K562 (cell line): ENCODE measurements at regions not wholly inside any gene's neighbourhood (a gene's known extent, or its start where the extent isn't known, plus 50 kb on each side); places are given as distances from the start of the nearest gene placed in this dataset.

Experiments used
- ATAC-seq: fragments of 200-7000 bp; cut with Tn5 transposase; 3 replicates; pipeline ENCODE4 v1.9.1; 2020; ENCODE audit warnings: moderate library complexity
- BruUV-seq: library from RNA; stranded (reverse); fragments of 400-500 nt; replicated peaks from 2 replicates; lab custom pipeline; 2021; lab: Mats Ljungman, UMichigan
- CTCF ChIA-PET: fragments of 300-600 bp; formaldehyde crosslinking; extraction: SDS; loops from one replicate; lab custom pipeline; 2021; ENCODE audit warnings: low intra/inter-chr PET ratio; lab: Yijun Ruan, JAX
- POLR2A ChIA-PET: fragments of 300-600, 350-650 bp; sonication (Branson Sonifier 250); formaldehyde crosslinking; extraction: SDS; loops from one replicate; lab custom pipeline; 2021; ENCODE audit warnings: antibody characterized with exemption, inconsistent platforms; lab: Yijun Ruan, JAX
- DNase-seq, 4 experiments: peaks; one replicate each; pipeline versions ENCODE4 v3.0.0 to v3.0.0-alpha.2; 2011 to 2018; ENCODE audit warnings: low spot score in 3 of 4, mixed read lengths in 3 of 4; ENCODE audit errors: extremely low read depth in 1 of 4
- FAIRE-seq: peaks from 2 replicates; lab custom pipeline; 2011; peaks lifted over from hg19 to GRCh38; lab: Jason Lieb, UNC
- H2AFZ ChIP-seq: 2 replicates; pipeline ENCODE4 v1.6.0; 2011; ENCODE audit warnings: low read depth, low read length, control low read depth, inconsistent platforms
- H3K27ac ChIP-seq: fragments of 200-600 bp; 3 replicates; pipeline ENCODE4 v1.8.0; 2011; ENCODE audit warnings: low read depth, mild to moderate bottlenecking, control low read depth, inconsistent platforms, low read length, moderate library complexity, mixed read lengths; ENCODE audit errors: extremely low read depth
- H3K27me3 ChIP-seq, 2 experiments: fragments of 300-600 bp in 1 of 2; 2 replicates in 1 of 2; 3 replicates in 1 of 2; pipeline versions ENCODE4 v1.6.0 to v1.8.0; 2011; ENCODE audit warnings: inconsistent platforms in 2 of 2, low read length in 2 of 2, mild to moderate bottlenecking in 1 of 2, mixed read lengths in 1 of 2, moderate library complexity in 1 of 2; ENCODE audit not compliant: control insufficient read depth in 2 of 2, insufficient read depth in 2 of 2
- H3K36me3 ChIP-seq: fragments of 300-600 bp; 3 replicates; pipeline ENCODE4 v1.8.0; 2011; ENCODE audit warnings: mild to moderate bottlenecking, low read length, inconsistent platforms; ENCODE audit not compliant: control insufficient read depth, insufficient read depth
- H3K4me1 ChIP-seq, 2 experiments: fragments of 200-600 bp in 1 of 2; replicated peaks in 1 of 2; 2 replicates in 1 of 2; 3 replicates in 1 of 2; pipeline versions ENCODE4 v1.5.1 to v1.8.0; 2011; ENCODE audit warnings: inconsistent platforms in 2 of 2, low read length in 2 of 2, mild to moderate bottlenecking in 1 of 2, mixed read lengths in 1 of 2, moderate library complexity in 1 of 2; ENCODE audit not compliant: control insufficient read depth in 2 of 2, insufficient read depth in 2 of 2
- H3K4me2 ChIP-seq: 2 replicates; pipeline ENCODE4 v1.6.1; 2011; ENCODE audit warnings: low read length, control low read depth, inconsistent platforms, mixed read lengths; ENCODE audit not compliant: insufficient read depth
- H3K4me3 ChIP-seq: fragments of 200-600 bp; sonication (generic), shearing (Covaris generic); 2 replicates; pipeline ENCODE4 v1.5.1; 2016; ENCODE audit warnings: control low read depth, inconsistent platforms
- H3K79me2 ChIP-seq: fragments of 200-600 bp; 3 replicates; pipeline ENCODE4 v1.8.0; 2011; ENCODE audit warnings: low read length, inconsistent platforms; ENCODE audit not compliant: control insufficient read depth, insufficient read depth
- H3K9ac ChIP-seq, 2 experiments: 2 replicates each; pipeline versions ENCODE4 v1.6.0 to v1.6.1; 2011; ENCODE audit warnings: low read depth in 2 of 2, low read length in 2 of 2, control low read depth in 1 of 2, inconsistent platforms in 1 of 2, mild to moderate bottlenecking in 1 of 2, mixed read lengths in 1 of 2; ENCODE audit not compliant: insufficient read depth in 1 of 2
- H3K9me1 ChIP-seq: one replicate; pipeline ENCODE4 v1.6.0; 2011; ENCODE audit warnings: inconsistent platforms, mild to moderate bottlenecking, low read length, moderate library complexity; ENCODE audit not compliant: control insufficient read depth, insufficient read depth
- H3K9me3 ChIP-seq: replicated peaks from 2 replicates; pipeline ENCODE4 v1.5.1; 2011; ENCODE audit warnings: low read depth, low read length, inconsistent platforms; ENCODE audit not compliant: control insufficient read depth, insufficient read depth
- H4K20me1 ChIP-seq: replicated peaks from 2 replicates; pipeline ENCODE4 v1.6.1; 2011; ENCODE audit warnings: low read length, inconsistent platforms, mixed read lengths; ENCODE audit not compliant: control insufficient read depth, insufficient read depth
- CC2D1A ChIP-seq: fragments of 450-650 bp; IDR thresholded peaks from 2 replicates; pipeline ENCODE4 v1.6.1; 2017; ENCODE audit warnings: mild to moderate bottlenecking
- CXXC5 ChIP-seq: fragments of 250-450 bp; sonication (Bioruptor Pico); IDR thresholded peaks from 2 replicates; pipeline ENCODE4 v1.8.0; 2022; ENCODE audit warnings: inconsistent platforms, mild to moderate bottlenecking, moderate library complexity
- ELF2 ChIP-seq: fragments of 250-450 bp; sonication (Bioruptor Pico); IDR thresholded peaks from 2 replicates; pipeline ENCODE4 v1.5.0; 2021; ENCODE audit warnings: mild to moderate bottlenecking
- FOXA3 ChIP-seq, 2 experiments: fragments of 450-650 bp in 1 of 2; sonication (generic) in 1 of 2; formaldehyde crosslinking; IDR thresholded peaks in 1 of 2; conservative IDR thresholded peaks in 1 of 2; 2 replicates each; pipeline versions ENCODE4 v1.4.0 to v1.8.0; 2020 to 2022; ENCODE audit warnings: mild to moderate bottlenecking in 2 of 2, missing genetic modification reagents in 1 of 2
- L3MBTL2 ChIP-seq: fragments of 450-650 bp; IDR thresholded peaks from 2 replicates; pipeline ENCODE4 v1.6.1; 2016; ENCODE audit warnings: mild to moderate bottlenecking, moderate library complexity
- MAFF ChIP-seq: IDR thresholded peaks from 2 replicates; pipeline ENCODE4 v1.6.1; 2012; ENCODE audit warnings: low read length, improper control_type of control experiment
- MYNN ChIP-seq, 2 experiments: sonication (generic); formaldehyde crosslinking in 1 of 2; IDR thresholded peaks; 2 replicates each; pipeline versions ENCODE4 v1.5.0 to v1.6.1; 2016 to 2020; ENCODE audit warnings: antibody characterized with exemption in 1 of 2, missing genetic modification reagents in 1 of 2
- NCOR1 ChIP-seq: fragments of 450-650 bp; IDR thresholded peaks from 2 replicates; pipeline ENCODE4 v1.6.1; 2016; ENCODE audit warnings: mild to moderate bottlenecking, moderate library complexity
- NR3C1 ChIP-seq: sonication (generic); formaldehyde crosslinking; IDR thresholded peaks from 2 replicates; pipeline ENCODE4 v1.8.1; 2022; ENCODE audit warnings: missing genetic modification reagents
- PRPF4 ChIP-seq: fragments of 200-400 bp; formaldehyde crosslinking; IDR thresholded peaks from one replicate; pipeline ENCODE4 v1.6.1; 2017; ENCODE audit warnings: low read length, low read depth, mild to moderate bottlenecking; ENCODE audit not compliant: insufficient read depth, poor library complexity, severe bottlenecking
- TRIM28 ChIP-seq: fragments of 450-650 bp; IDR thresholded peaks from 2 replicates; pipeline ENCODE4 v1.6.1; 2017
- XRCC4 ChIP-seq: IDR thresholded peaks from one replicate; pipeline ENCODE4 v1.6.1; 2011; ENCODE audit not compliant: insufficient read depth, insufficient read length; ENCODE audit errors: extremely low read depth
- ZNF124 ChIP-seq: sonication (generic); formaldehyde crosslinking; IDR thresholded peaks from 2 replicates; pipeline ENCODE4 v1.8.1; 2022; ENCODE audit warnings: missing genetic modification reagents
- ZNF584 ChIP-seq: fragments of 200-800 bp; sonication (Bioruptor generic); IDR thresholded peaks from 2 replicates; pipeline ENCODE4 v1.6.1; 2016; ENCODE audit warnings: low read depth, mild to moderate bottlenecking, missing genetic modification characterization, missing compliant biosample characterization
- WGBS: fragments of 100-300 bp; shearing (Covaris generic); methylation state at CpG from one replicate; pipeline ENCODE4 v1.1.6; 2016; ENCODE audit warnings: low coverage, mixed read lengths; ENCODE audit not compliant: insufficient coverage; ENCODE audit errors: missing lambda C conversion rate; 5-methylcytosine and 5-hydroxymethylcytosine counted together
- in situ Hi-C: fragments of 300-500 bp; cut with MboI; formaldehyde crosslinking; loops from 4 replicates; pipeline ENCODE4 v1.15.0; 2018; ENCODE audit warnings: inconsistent platforms, mixed read lengths
- intact Hi-C: fragments of 100-400 bp; cut with micrococcal nuclease; formaldehyde crosslinking; loops from 2 replicates; pipeline ENCODE4 v1.14.2; 2022
- TF ChIP-seq, protein P1 (sequence below): fragments of 450-650 bp; formaldehyde crosslinking; IDR thresholded peaks from 2 replicates; pipeline ENCODE4 v1.4.0; 2020; ENCODE audit warnings: mild to moderate bottlenecking, moderate library complexity
- TF ChIP-seq, protein P2 (sequence below): fragments of 250-450 bp; sonication (Bioruptor Pico); IDR thresholded peaks from 2 replicates; pipeline ENCODE4 v1.8.0; 2021; ENCODE audit warnings: borderline replicate concordance, mild to moderate bottlenecking, moderate library complexity; ENCODE audit not compliant: poor library complexity, severe bottlenecking

DNA sequence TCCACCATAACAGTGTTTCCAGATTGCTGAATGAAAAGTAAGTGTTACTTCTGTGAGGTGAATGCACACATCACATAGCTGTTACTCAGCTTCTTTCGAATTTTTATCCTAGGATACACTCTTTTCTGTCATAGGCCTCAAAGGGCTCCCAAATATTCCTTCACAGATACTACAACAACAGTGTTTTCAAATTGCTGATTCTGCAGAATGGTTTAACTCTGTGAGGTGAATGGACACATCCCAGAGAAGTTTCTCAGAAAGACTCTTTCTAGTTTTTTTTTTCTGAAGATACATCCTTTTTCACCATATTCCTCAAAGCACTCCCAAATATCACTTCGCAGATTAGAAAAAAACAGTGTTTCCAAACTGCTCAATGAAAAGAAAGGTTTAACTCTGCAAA, 221.1 kb downstream of the OR4A5 start:
- no peak overlapping the region for H3K27ac ChIP-seq
- no peaks in the 10 kb centered on the region for H4K20me1 ChIP-seq
- no TSS peak for BruUV-seq
- FAIRE-seq (no peak), ATAC-seq (no peak), DNase-seq (no peak)
- H3K4me2 ChIP-seq = no peak overlapping the region
- H2AFZ ChIP-seq = no peak overlapping the region
- H3K9me3 ChIP-seq = no peaks in the 10 kb centered on the region
- H3K36me3 ChIP-seq = no peaks in the 10 kb centered on the region
- intact Hi-C loops = no loop called here
- H3K9me1 ChIP-seq = no peaks in the 10 kb centered on the region
- no peaks in the 10 kb centered on the region for H3K79me2 ChIP-seq
- H3K27me3 ChIP-seq = no peaks in the 10 kb centered on the region
- H3K4me3 ChIP-seq = no peak overlapping the region
- 15% methylated on average over 2 of the region's 2 CpGs for WGBS
- TF ChIP-seq MAFF (peak; percentile 15; the same call in 1 of the 2 replicates), ZNF584 (CRISPR knock-in tag) (no peak), NCOR1 (no peak)
- in situ Hi-C loops = no loop called here
- H3K4me1 ChIP-seq = no peaks in the 10 kb centered on the region
- POLR2A ChIA-PET = no interaction called here
- CTCF ChIA-PET = no interaction called here
- H3K9ac ChIP-seq = no peak overlapping the region

DNA sequence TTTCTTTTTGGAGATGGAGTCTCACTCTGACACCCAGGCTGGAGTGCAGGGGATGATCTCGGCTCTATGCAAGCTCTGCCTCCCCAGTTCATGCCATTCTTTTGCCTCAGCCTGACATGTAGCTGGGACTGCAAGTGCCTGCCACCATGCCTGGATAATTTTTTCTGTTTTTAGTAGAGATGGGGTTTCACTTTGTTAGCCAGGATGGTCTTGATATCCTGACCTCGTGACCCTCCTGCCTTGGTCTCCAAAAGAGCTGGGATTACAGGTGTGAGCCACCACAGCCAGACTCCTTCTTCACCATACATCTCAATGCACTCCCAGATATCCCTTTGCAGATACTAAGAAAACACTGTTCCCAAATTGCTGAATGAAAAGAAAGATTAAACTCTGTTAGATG, 224.3 kb downstream of the OR4A5 start:
- 5% methylated on average over 2 of the region's 2 CpGs for WGBS
- BruUV-seq = no TSS peak

More for the DNA sequence above, 224.3 kb downstream of the OR4A5 start:
- in situ Hi-C loops = no loop called here
- ATAC-seq (no peak), FAIRE-seq (no peak), DNase-seq (no peak)
- H3K9me1 ChIP-seq = no peaks in the 10 kb centered on the region
- H3K36me3 ChIP-seq = no peaks in the 10 kb centered on the region
- no peaks in the 10 kb centered on the region for H3K79me2 ChIP-seq
- H3K9ac ChIP-seq = no peak overlapping the region
- TF ChIP-seq, protein P1, sequence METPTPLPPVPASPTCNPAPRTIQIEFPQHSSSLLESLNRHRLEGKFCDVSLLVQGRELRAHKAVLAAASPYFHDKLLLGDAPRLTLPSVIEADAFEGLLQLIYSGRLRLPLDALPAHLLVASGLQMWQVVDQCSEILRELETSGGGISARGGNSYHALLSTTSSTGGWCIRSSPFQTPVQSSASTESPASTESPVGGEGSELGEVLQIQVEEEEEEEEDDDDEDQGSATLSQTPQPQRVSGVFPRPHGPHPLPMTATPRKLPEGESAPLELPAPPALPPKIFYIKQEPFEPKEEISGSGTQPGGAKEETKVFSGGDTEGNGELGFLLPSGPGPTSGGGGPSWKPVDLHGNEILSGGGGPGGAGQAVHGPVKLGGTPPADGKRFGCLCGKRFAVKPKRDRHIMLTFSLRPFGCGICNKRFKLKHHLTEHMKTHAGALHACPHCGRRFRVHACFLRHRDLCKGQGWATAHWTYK (CRISPR knock-in tag) = no peak
- TF ChIP-seq L3MBTL2 (no peak), MYNN (IDR thresholded peaks at IDR 0.05) (no peak), MYNN (CRISPR knock-in tag; IDR thresholded peaks at IDR 0.05) (no peak), FOXA3 (CRISPR knock-in tag; conservative IDR thresholded peaks at IDR 0.05 in 1 of 2, IDR thresholded peaks at IDR 0.05 in 1 of 2) (no peak), ELF2 (CRISPR knock-in tag) (no peak), PRPF4 (no peak), CXXC5 (CRISPR knock-in tag) (no peak), ZNF124 (no peak), NR3C1 (CRISPR knock-in tag) (no peak), XRCC4 (no peak), CC2D1A (no peak), TRIM28 (no peak)
- TF ChIP-seq, protein P2, sequence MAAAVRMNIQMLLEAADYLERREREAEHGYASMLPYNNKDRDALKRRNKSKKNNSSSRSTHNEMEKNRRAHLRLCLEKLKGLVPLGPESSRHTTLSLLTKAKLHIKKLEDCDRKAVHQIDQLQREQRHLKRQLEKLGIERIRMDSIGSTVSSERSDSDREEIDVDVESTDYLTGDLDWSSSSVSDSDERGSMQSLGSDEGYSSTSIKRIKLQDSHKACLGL (CRISPR knock-in tag) = no peak
- intact Hi-C loops = no loop called here
- H2AFZ ChIP-seq = no peak overlapping the region
- ChIA-PET POLR2A (no interaction called here), CTCF (no interaction called here)
- H3K27me3 ChIP-seq = no peaks in the 10 kb centered on the region
- no peak overlapping the region for H3K4me2 ChIP-seq
- no peaks in the 10 kb centered on the region for H3K4me1 ChIP-seq
- H3K27ac ChIP-seq = no peak overlapping the region
- H3K9me3 ChIP-seq = no peaks in the 10 kb centered on the region
- no peak overlapping the region for H3K4me3 ChIP-seq
- H4K20me1 ChIP-seq = no peaks in the 10 kb centered on the region
